Endothelial cell of umbilical vein (primary cell): ENCODE measurements at regions not wholly inside any gene's neighbourhood (a gene's known extent, or its start where the extent isn't known, plus 50 kb on each side); places are given as distances from the start of the nearest gene placed in this dataset.

Source experiments
- CTCF ChIP-seq, 2 donors: IDR thresholded peaks; 1 replicate in 1 of 2; 2 replicates in 1 of 2; pipeline ENCODE4 v1.5.1; 2011; ENCODE audit warnings: low read length in 2 of 2, mild to moderate bottlenecking in 2 of 2, moderate library complexity in 2 of 2, control low read depth in 1 of 2, inconsistent platforms in 1 of 2, low read depth in 1 of 2; ENCODE audit not compliant: insufficient read depth in 1 of 2; ENCODE audit errors: extremely low read depth in 1 of 2
- EZH2 ChIP-seq: IDR thresholded peaks from 2 replicates; pipeline ENCODE4 v1.6.1; 2012; ENCODE audit warnings: borderline replicate concordance, low read depth, mild to moderate bottlenecking, moderate library complexity, low read length, inconsistent platforms; ENCODE audit not compliant: severe bottlenecking
- POLR2A ChIP-seq: IDR thresholded peaks from 2 replicates; pipeline ENCODE4 v1.6.1; 2012; ENCODE audit warnings: low read depth, mild to moderate bottlenecking, control low read depth, low read length
- POLR2AphosphoS5 ChIP-seq: IDR thresholded peaks from 2 replicates; pipeline ENCODE4 v1.6.1; 2012; ENCODE audit warnings: low read depth, mild to moderate bottlenecking, control low read depth, low read length, moderate library complexity; ENCODE audit not compliant: insufficient read depth
- TF ChIP-seq, protein P1 (sequence below): IDR thresholded peaks from 2 replicates; pipeline ENCODE4 v1.6.1; 2011; ENCODE audit not compliant: insufficient read depth, insufficient read length

DNA sequence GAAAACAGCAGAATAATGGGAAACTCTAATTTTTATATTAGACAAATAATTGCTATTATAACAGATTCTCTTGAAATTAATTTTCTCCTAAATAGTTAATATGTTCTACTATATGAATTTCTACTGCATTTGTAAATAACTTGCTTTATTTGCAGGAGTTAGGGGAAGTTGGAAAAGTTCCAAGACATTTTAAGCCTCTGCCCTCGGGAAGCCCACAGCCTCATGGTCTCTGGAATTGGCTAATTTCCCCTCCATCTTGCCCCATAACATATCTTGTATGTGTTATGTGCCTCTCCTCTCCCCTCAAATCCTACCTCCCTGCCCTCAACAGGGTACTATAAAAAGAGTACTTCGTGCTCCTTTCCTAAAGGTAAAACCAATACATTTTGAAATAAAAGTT, 271.4 kb upstream of the NR5A2 start:
- TF ChIP-seq CTCF (IDR thresholded peaks at IDR 0.05; ENCODE audit: extremely low read depth in 1 of 2, insufficient read depth in 1 of 2, low read depth in 1 of 2, low read length in 2 of 2) (no peak), POLR2AphosphoS5 (no peak), POLR2A (no peak), EZH2 (no peak)
- TF ChIP-seq, protein P1, sequence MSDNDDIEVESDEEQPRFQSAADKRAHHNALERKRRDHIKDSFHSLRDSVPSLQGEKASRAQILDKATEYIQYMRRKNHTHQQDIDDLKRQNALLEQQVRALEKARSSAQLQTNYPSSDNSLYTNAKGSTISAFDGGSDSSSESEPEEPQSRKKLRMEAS, result no peak
